ENCODE measurements at regions not wholly inside any gene's neighbourhood (a gene's known extent, or its start where the extent isn't known, plus 50 kb on each side); places are given as distances from the start of the nearest gene placed in this dataset.
A peak's percentile ranks its signal among the peaks of the same experiment; 100 is the strongest.
"Not testable (repeated sequence)": the region's sequence is repeated elsewhere in the genome, so short reads cannot be mapped to it uniquely, and the experiment has no call there.

DNA sequence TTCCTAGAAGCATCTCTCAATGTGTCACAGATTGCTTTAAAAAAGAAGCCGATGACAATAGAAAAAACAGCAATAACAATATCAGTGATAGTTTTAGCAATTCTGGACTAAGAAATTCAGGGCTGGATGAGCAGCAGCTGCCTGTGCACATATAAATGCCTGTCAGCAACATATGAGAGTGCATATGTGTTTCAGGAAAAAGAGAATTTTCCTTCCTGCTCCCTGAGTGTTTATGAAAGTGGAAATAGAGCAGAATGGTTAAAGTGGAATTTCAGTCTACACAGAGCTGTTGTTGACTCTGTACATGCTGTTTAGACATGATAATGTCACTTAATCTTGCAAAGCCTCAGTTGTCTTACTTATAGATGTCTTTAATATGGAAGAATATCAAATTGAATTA is 164.4 kb upstream of the PCDH7 start:
- no peak for DNase-seq (ENCODE audit: low read depth)

DNA sequence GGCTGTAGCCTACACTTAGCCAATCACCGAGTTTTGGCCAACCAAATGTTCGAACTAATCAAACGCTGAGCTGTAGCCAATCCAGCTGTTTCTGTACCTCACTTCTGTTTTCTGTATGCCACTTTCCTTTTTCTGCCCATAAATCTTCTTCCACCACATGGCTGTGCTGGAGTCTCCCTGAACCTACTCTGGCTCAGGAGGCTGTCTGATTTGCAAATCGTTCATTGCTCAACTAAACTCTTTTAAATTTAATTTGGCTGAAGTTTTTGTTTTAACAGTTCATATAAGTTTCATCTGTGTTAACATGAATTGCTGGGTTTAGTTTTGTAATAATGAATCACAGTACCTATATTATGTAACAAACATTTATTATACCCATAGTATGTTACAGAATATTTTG is 160.7 kb upstream of the PCDH7 start:
- no peak for DNase-seq (ENCODE audit: low read depth)

DNA sequence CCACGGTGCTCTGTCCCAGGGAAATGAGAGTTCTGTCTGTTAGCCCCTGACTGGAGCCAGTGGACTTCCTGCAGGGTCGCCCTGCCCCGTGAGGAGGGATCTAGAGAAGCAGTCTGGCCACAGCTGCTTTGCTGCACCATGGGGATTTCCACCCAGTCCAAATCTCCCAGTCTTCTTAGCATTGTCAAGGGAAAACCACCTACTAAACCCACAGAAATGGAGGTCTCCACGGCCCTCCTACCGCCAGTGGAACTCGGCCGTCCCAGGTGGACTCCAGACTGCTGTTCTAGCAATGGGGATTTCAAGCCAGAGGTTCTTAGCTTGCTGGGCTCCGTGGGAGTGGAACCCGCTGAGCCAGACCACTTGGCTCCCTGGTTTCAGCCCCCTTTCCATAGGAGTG is 133.3 kb upstream of the PCDH7 start:
- no peak for DNase-seq (ENCODE audit: low read depth)

DNA sequence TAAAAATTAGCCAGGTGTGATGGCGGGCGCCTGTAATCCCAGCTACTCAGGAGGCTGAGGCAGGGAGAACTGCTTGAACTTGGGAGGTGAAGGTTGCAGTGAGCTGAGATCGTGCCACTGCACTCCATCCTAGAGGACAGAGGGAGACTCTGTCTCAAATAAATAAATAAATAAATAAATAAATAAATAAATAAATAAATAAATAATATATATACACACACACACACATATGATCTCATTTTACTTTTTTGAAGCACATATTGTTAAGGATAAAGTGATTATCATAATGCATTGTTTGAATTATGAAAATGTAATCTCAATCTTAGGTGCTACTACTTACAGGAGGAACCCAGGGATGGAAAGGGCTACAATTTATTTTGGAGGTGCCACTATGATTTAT is 130.5 kb upstream of the PCDH7 start:
- not testable (repeated sequence) for DNase-seq (ENCODE audit: low read depth)

DNA sequence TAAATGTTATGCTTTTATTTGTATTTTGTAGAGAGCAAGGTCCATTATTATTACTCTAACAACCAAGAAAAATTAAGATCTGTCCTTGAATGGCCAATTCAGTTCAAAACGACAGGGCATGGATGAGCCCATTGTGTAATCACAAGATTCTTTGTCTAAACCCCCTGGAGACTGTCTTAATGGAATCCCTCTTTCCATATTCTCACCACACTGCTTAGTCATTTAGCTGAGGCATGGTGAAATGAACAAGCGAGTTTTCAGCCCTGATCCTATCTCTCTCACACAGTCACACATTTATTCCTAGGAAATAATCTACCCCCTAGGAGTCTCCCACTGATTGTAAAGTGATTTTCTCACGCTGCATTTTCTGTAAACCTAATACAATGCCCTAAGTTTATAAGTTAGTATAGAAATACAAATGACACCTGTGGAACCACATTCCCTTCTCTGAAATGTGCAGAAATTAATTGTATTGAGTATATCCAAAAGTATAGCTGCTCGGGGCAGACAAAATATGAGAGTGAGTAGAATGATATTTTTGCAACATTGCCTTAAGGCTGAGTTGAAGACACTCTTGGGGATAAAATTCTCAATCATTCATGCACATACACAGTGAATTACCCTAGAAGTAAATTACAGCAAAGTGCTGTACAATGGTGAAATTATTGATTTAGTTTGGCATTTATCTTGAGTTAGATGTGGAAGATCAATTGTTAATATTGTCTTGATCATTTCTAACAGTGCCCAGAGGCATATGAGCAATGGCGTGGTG is 119.7 kb upstream of the PCDH7 start:
- DNase-seq (ENCODE audit: low read depth) = no peak

DNA sequence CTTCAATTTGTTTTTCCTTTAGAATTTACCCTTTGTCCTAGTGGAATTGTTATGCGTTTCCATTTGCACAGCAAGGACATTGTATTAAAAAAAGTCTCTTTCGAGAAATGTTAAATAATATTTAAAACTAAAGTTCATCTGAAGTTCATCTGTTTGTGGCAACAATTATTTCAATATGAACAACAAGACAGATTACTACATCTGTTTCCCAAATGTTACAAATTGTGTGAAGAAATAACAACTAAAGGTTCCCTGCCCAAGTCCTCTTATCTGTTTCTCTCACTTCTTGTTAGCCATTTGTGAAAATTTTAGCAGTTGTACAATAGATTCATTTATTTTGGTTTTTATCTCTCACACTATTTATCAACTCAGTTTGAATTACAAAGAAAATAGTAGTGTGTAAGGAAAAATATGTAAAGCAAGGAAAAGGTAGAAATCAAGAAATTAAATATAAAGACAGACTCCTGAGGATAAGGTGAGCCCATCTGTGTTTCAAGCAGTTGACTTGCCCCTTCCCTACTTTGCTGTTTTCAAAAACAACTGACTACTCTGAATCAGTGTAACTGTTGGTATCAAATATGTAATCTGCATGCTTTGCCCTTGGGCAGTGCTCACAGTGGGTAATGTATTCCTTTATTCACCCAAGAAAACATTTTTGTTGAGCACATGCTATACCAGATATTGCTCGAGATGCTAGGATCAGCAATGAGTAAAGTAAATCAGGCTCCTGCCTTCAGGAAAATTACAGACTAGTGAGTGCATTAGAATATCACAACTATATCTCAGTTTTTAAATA is 118.9 kb upstream of the PCDH7 start:
- DNase-seq (ENCODE audit: low read depth) = no peak

DNA sequence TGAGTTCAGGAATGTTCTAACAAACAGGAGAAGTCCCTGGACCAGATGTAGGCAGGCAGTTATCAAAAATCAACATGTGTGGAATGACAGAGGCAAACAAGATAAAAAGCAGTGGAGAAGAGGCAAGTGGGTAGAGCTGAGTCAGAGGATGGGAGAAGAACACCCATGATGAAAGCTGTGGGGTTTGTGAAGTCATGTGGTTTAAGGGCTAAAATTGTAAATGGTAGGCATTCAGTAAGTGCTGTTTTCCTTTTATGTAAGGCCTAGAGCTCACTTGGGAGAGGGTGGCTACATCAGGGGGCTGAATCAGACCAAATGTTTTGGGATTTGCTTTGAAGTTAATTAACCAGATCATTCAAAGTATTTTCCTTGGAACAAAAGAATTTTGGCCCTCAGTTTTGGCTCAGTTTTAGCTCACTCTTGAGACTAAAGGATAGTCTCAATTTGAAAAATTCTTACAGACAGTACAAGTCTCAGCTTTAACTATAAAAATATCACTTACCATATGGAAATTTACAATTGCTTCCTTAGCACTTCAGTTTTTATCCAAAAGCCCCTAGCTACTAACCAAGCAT is 114.5 kb upstream of the PCDH7 start:
- DNase-seq (ENCODE audit: low read depth) = no peak

DNA sequence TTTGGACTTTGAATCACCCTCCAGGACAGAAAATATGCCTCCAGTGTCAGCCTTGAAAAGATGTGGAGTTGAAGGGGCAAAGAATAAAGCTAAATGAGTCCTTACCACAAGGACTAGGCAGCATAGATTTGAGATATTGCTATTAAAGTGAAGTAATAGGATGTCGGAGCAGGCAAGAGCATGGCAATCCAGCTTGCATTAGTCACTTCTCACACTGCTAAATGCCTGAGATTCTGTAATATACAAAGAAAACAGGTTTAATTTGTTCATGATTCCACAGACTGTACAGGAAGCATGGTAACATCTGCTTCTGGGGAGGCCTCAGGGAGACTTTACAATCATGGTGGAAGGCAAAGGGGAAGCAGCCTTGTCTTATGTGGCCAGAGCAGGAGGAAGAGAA is 109.8 kb upstream of the PCDH7 start:
- DNase-seq (ENCODE audit: low read depth) = no peak

DNA sequence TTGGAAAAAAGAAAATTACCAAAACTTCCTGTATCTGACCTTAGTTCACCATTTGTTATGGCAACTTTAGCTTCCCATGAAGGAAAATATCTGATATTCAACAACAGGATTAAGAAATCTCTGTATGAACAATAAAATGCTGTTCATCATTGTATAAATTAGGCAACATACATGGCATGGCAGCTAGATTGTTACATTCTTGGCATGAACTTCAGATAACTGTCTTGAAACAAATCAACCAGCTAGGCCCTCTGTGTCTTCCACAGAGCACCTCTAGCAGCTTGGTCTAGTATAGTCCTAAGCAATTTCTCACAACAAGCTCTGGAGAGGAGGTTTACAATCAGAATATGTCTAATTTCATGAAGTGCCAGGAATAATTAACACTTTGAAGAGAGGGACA is 105.4 kb upstream of the PCDH7 start:
- DNase-seq (ENCODE audit: low read depth) = no peak

DNA sequence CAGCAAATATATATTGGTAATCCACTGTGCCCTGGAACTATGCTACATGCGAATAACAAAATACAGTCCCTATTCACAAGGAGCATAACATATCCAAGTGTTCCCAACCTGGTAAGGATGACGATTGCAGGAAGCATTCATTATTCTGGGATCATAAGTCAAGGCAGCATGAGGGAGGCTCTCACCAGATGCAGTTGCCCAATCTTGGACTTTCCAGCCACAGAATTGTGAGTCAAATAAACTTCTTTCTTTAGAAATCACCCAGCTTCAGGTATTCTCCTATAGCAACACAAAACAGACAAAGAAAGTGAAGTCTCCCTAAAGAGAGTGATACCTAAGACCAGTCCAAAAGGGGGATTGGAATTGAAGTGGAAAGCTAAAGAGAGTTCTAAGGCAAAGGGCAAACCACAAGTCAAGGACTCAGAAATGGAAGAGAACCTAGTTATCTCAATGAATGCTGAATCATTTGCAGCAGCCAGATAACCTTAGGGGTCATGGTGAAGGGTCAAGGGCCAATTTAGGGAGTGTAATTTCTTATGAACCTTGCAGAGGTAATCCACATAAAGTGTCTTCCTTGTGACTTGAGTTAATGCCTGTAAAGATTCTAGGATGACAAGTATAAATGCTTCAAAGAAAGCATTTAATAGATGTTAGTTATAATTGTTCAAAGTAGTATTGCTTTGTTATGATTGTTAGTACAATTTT is 103.1 kb upstream of the PCDH7 start:
- no peak for DNase-seq (ENCODE audit: low read depth)

DNA sequence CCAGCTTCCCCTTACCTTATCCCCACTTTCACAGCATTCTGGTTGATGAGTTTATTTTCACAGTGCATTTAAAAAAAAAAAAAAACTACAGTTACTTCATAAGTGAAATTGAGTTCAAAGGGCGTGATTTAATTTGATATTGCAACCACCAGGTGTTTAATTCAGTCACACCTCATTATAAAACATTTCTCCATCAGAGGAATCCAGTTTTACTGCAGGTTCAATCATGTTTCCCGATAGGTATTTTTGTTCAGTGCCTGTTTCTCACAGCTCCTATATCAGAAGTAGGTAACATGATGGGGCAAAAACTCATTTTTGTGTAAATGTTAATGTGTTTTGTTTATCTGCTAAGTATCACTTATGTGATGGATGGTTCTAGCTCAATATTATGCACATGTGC is 102.3 kb upstream of the PCDH7 start:
- DNase-seq (ENCODE audit: low read depth) = no peak

DNA sequence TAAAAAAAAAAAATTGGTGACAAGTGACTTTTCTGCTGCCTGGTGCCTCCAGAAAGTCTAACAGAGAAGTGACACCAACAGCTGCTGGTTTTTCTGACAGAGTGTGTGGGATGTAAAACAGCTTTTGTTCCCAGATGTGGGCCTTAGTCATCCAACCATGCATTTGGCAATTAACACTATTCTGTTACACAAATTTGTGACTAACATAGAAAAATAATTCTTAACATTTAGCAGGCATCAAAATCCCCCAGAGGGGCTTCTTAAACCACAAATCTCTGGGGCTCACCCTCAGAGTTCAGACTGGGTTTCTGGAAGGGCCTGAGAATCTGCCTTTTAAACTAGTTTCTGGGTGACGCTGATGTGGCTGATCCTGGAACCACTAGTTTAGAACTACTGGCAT is 100.5 kb upstream of the PCDH7 start:
- peak; percentile 29 for DNase-seq (ENCODE audit: low read depth)

DNA sequence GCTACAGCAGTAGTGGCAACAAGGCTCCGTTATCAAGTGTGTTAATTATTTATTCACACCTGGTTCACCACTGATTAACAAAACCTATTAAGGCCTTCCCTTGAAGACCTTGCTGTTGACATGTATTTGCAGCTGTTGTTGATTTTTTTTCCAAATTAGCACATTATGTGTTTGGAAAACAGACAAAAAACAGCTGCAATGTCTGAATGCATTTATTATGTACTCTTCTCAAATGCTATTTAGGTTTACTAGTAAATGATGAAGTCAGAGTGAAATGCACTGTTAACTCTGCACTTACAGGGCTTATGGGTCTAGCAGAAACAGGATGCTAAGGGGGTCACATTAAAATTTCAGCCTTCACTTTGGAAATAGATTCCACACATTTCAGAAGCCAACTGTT is 99.5 kb upstream of the PCDH7 start:
- DNase-seq (ENCODE audit: low read depth) = no peak

DNA sequence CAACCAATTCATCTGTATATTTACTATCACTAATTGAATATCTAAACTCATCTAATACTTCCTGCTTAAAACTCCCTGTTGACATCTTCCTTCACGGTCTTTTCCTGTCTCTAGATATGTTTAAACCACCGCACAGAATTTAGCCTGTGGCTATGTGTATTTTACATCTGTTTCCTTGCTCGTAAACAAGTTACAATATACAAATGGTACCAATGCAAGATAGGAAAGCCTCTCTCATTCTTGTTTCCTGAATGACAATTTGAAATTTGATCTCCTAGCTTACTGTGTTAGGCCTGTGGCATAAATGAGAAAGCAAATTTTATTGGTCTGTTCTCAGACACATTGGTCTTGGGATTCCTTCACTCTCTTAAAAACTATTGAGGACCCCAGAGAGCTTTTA is 89.7 kb upstream of the PCDH7 start:
- DNase-seq (ENCODE audit: low read depth) = no peak

DNA sequence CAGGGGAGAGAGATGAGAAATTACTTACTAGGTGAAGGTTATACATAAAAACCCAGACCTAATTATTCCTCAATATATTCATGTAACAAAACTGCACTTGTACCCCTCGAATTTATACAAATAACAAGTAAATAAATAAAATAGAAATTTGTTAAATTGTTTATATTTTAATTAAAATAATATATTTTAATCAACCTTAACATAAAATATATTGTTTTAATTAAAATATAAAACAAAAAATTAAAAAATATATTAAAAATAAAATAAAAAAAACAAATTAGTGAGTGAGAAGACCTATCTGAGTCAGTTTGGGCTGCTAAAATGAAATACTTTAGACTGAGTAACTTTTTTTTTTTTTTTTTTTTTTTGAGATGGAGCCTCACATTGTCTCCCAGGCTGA is 87.4 kb upstream of the PCDH7 start:
- DNase-seq (ENCODE audit: low read depth) = no peak

DNA sequence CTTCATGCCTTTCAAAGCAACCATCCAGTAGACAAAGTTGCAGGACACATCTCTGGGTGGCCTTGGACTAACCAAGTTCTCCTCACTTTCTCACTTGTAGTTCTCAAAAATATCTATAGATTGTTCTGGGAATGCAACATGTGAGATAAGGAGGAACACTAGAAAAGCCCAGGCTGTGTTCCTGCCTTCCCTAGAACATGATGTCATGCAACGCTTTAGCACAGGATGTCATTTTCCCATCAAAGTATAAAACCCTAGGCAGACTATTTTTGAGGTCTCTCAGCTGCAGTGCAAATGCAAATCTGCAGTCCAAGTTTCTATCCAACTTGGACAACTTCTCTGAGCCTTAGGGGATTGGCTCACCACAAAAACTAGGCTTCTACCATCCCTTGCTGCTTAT is 78.8 kb upstream of the PCDH7 start:
- DNase-seq (ENCODE audit: low read depth) = no peak

DNA sequence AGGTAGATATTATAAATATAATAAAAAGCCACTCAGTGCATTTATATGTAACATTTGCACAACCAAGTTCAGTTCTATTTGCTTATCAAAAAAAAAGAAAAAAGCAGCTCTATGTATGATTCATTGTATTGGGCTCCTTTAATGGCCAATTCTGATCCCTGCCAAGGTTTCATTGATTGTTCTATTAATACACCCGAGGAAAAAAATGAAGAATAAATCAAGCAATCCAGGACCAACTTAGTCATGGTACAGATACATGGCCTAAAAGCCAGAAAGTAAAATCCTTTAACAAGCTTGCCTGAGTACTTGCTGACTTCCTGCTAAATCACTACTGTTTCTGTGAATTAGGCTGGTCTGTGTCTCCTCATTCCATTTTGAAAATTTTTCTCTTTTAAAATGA is 77.6 kb upstream of the PCDH7 start:
- no peak for DNase-seq (ENCODE audit: low read depth)

DNA sequence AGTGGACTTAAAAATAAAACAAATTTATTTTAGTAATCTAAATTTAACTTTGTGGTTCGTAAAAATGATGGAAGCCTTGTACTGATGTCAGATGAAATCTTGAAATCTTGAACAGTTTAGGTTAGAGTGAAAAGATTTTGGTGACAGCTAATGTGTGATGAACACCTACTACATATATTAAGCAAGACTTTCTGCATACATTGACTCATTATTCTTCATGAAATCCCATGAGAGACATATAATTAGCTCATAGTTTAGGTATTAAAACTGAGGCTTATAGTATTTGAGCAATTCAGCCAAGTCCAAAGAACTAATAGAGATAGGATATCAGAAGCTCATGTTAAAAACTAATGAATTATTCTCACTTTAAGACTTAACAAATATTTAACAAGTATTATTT is 66.9 kb upstream of the PCDH7 start:
- no peak for DNase-seq (ENCODE audit: low read depth)

DNA sequence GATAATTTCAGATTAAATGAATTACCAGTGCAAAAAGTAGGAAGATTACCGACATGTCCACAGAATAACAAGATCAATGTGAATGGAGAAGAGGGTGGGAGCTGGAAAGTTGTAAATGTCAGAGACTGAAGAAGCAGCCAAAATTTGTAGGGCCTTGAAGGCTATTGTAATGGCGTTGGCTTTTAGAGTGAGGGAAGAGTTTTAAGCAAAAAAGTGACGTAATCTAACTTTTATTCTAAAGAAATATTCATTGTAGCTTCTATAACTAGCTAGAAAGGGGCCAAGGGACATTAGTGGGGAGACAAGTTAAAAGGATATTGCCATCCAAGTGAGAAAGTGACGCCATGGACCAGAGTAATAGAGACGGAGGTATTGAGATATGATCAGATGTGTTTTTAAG is 63.3 kb upstream of the PCDH7 start:
- no peak for DNase-seq (ENCODE audit: low read depth)

DNA sequence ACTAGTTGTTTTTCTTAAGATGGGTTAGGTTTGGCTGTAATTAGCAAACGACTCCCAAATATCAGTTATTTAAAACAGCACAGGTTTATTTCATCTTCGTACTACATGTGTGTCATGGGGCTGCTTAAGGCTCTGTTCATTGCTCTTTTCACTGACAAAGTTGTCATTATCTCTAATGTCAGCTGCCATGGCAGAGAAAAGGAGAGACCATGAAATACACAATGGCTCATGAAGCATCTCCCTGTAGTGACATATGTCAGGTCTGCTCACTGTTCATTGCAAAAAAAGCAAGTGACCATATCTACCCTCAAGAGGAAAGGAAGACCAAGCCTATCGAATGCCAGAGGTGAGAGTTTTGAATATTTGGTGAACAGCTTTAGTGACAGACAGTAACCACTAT is 52.2 kb upstream of the PCDH7 start:
- DNase-seq (ENCODE audit: low read depth) = no peak

DNA sequence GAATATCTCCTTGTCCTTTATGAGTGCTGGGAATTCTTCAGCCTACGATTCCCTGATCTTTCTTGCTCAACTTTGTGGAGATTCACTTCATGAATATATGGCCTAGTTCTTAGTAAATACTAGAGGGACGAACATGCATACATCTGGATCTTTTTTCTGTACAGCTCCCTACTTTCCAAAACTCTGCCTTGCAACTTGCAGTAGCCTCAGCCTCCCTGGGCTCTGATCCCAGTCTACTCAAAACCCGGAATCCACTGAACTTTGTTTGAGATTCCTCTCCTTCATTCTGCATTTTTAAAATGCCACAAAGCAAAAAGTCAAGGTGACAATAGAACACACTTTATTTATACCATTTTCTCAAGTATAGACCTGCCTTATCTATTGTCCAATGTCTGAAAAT is 50.0 kb upstream of the PCDH7 start:
- no peak for DNase-seq (ENCODE audit: low read depth)
